Jurkat, Clone E6-1 (cell line): ENCODE measurements at regions not wholly inside any gene's neighbourhood (a gene's known extent, or its start where the extent isn't known, plus 50 kb on each side); places are given as distances from the start of the nearest gene placed in this dataset.

Experiments used
- DNase-seq: peaks from one replicate; pipeline ENCODE4 v3.0.0-alpha.2; 2011; ENCODE audit warnings: low read depth, low spot score
- H3K4me3 ChIP-seq: 2 replicates; pipeline ENCODE4 v1.5.1; 2011; ENCODE audit warnings: mild to moderate bottlenecking, low read length, control low read depth, moderate library complexity

DNA sequence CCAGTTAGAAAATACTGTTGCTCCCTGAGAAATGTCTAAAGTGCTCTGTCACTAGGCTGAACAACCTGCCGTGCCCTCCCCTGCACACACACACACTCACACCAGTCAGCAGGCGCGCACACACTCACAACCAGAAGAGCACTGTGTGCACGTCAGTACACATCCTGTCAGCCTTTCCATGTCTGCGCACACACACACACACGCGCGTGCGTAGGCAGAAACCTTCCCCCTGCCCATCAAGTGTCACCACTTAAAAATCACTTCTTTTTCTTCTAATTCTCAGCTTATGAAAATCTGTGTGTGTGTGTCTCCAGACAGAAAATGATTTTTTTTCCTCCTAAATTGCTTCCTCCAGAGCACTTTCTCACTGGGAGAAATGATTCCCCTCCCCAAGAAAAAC, 100.3 kb downstream of the EDN3 start:
- no peak for DNase-seq
- H3K4me3 ChIP-seq, result no peak overlapping the region

DNA sequence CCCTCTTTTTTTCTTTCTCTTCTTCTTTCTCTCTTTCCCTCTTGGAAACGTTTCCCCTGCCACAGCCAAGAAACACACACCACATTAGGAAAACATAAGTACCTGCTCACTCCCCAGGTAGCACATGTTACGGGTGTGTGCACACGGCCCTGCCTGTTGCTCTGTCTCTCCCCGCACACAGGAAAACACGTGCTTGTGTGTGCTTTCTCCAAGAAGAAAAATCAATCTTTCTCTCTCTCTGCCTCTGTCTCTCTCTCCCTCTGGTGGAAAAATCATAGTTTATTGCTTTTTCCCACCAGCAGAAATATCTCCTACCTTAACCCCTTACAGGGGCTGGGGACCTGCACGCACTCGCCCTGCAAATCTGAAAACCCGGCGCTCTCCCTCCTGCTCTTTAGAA, 102.3 kb downstream of the EDN3 start:
- DNase-seq, result no peak
- no peak overlapping the region for H3K4me3 ChIP-seq

DNA sequence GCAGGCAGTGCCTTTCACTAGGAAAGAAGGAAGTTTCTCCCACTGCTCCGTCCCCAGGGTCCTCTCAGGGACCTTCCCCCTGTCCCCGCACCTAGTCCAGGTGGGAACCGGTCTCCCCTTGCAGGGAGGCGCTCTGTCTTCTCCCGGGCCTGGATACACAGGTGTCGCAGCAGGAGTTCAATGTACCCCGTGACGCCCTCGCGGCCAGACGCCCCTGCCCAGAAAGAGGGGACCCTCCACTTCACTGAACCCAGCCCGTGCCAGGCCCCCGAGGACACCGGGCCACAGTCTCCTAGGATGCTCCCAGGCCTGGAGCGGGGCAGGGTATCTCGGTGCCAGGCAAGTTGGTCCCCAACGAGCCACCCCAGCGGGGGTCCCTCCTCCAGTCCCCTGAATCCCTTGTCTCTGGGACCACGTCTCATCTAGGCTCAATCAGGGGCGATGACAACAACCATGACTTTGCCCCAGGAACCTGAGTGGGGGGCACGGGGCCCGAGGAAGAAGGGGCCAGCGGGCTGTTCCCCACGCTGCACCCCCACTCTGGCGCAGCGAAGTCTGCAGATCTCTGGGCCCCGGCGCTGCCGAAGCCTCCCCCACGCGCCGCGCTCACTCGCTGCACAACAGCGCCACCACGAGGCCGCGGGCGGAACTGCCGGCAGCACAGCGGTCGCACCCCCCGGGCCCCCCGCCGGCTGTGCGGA, 103.0 kb downstream of the EDN3 start:
- DNase-seq, result no peak

DNA sequence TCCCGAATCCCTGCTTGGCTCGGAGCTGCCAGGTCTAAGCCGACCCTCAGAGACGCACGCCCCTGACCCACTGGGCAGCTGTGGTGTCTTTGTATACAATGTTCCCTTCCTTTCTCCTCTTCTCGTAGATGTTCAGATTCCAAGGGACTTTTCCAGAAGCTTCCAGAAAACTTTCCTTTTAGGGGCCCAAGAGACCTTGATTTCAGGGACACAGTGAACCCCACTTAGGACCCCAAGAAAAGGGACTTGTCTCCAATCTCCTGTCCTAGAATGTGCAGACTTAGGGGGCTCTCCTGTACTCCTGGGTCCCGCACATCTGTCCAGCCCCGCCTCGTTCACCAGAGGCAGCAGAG, 103.5 kb downstream of the EDN3 start:
- H3K4me3 ChIP-seq, result no peak overlapping the region

More for the DNA sequence above, 103.0 kb downstream of the EDN3 start:
- H3K4me3 ChIP-seq, result no peak overlapping the region

DNA sequence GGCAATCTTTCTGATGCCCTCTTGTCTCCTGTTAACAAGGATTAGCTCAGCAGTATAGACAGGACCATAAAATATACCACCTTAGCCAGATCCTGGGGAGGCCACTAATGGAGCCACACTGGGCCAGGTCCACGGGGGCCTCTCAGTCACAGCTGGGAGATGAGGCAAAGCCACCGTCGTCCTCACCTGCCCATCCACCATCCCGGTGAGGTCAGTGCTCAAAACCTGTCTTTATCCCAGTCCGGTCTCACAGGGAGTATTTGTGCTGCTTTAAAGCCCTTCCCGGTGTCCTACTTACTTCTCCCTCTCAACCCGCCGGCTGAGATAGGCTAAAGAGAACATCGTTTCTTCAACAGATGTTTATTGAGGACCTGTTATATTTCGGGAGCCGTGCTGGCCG, 104.3 kb downstream of the EDN3 start:
- no peak overlapping the region for H3K4me3 ChIP-seq
- DNase-seq, result no peak

More for the DNA sequence above, 103.5 kb downstream of the EDN3 start:
- DNase-seq, result no peak

DNA sequence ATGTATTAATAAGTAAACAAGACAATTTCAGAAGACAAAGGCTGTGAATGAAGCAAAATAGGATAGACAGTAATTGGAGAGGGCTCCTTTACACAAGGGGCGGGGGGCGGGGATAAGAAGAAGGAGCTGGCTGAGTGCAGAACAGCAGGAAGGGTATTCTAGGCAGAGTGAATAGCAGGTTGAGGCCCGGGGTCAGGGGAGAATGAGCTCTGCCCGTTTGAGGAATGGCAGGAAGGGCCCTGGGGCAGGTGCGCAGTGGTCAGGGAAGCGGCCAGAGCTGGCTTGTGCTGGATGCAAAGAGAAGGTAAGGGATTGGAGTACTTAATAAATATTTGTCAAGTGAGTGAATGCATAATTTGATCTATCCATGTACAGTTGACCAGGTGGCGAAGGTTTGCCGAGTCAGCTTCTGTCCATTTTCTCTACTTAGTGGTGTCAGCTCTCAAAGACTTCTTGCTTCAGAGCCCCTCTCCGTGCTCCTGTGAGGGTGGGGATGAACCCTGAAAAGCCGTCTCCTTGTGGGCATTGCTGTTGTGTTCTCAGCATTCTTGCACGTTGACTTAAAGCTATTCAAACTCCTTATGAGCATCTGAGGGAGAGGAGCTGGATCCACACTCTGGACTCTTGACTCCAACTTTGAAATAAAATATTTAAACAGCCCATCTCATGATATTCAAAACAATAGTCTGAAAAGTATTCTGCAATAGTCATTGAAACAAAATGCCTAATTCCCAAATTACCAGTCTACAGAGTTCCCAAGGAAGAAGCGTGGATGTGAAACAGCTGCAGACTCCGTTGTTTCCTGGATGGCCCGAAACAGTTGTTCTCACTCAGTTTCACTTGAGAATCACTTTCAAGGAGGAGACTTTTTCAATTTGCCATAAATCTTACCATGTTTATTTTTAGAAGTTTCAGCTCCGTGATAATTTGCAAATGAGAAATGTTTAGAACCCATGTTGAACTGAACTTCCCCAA, 105.1 kb downstream of the EDN3 start:
- DNase-seq, result no peak
- no peak overlapping the region for H3K4me3 ChIP-seq

DNA sequence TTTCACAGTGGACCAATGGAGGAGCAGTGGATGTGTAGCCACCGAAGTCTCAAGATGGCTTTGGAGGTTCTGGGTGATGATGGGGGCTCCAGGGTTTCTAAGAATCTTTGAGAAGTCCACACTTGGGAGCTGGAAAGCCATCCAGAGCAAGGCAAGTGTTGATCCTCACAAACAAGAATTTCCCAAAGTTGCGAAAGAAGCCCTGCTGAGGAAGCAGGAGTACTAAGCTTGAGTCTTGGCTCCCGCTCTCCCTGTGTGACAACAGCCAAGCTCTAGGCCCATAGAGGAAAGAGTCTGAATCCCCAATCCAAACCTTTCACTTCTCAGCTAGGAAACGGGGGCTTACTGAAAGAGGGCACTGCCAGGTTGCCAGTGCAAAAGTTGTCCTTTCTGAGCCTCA, 106.0 kb downstream of the EDN3 start:
- H3K4me3 ChIP-seq, result no peak overlapping the region
- no peak for DNase-seq

DNA sequence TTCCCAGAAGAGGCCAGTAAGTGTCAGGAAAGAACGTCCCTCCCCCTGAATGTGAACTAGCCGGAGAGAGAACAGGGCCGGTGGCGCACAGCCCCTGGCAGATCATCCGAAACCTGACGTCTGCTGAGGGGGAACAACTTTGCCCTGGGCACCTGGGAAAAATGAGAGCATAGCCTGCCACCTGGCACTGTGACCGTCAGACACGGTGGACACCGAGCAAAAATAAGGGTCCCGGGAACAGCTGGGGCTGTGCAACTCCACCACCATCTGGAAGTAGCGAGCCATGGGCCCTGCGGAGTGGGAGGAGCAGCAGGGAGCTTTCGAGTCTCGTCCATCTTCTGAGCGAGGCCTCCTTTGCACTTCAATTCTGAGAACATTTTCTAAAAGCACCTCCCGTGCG, 110.8 kb downstream of the EDN3 start:
- H3K4me3 ChIP-seq, result no peak overlapping the region
- no peak for DNase-seq

DNA sequence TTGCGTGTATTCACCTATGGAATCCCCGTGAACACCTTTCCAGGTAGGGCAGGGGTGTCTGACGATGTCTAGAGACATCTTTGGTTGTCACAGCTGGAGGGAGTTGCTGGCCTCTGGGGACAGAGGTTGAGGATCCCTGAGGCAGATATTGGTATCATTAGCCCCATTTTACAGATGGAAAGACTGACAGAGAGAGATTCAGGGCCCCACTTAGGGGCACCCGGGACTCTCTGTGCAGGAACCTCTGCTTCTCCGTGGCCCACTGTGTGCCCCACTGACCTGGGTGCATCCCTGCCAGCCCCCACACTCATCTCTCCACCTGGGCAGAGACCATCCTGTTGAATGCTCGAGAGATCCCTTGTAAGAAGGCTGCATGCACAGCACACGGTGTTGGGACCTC, 111.2 kb downstream of the EDN3 start:
- DNase-seq, result no peak
- H3K4me3 ChIP-seq, result no peak overlapping the region

DNA sequence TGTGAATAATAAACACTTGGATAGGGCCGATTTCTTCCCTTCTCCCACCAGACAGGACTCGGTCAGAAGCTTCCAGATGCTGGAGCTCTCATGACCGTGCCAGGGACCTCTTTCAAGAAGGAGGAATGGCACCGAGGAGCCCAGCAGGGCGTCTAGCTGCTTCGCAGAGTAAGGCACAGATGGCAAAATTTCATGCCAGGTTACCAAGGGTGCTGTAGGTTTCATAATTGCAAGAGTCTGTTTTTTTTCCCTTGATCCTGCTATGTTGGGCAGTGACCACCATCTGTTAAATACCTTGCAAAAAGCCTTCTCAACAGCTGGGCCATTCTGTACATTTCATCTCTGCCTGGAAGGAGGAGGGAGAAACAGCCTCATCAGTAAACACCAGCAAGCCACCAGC, 111.8 kb downstream of the EDN3 start:
- no peak overlapping the region for H3K4me3 ChIP-seq
- no peak for DNase-seq

DNA sequence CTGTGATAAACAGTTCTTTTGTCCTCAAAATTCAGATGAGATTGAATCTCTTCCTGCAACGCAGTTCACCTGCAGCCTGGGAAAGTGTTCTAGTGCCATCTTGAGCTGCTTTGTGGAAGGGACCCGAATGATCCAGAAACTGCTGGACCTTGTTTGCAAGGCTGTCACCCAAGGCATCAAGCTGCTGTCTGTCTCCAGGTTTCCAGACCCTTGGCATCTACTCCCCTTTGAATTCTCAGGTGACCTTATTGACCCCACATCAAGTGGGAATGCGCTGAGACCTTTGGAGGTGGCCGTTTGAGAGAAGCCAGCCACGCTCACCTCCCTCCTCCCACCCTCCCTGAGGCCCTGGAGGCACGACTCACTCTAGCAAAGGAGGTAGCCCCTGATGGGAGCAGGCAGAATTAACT, 112.5 kb downstream of the EDN3 start:
- no peak overlapping the region for H3K4me3 ChIP-seq
- DNase-seq, result no peak

DNA sequence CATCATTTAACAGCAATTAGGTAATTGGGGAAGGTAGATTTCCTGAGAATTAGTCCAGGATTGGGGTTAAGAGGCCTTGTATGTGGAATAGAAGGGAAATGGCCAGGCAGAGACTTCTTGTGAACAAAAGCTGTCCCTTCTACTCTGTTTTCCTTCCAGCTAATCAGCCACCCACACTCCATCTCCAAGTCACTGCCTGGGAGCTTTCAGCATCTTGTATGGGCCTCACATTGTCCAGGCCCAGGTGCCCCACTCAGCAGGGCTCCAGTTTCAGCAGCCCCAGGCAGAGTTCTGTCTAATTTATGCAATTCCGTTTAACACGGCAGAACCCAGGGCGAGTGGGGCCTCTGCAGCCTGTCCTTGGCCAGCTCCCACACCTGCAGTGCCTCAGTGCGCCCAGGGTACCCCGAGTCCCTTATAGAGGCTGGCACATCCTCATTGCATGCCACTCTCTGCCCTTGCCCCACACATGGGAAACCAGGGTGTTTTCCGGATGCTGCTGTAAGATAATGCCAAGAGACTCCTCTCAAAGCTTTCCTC, 113.0 kb downstream of the EDN3 start:
- no peak overlapping the region for H3K4me3 ChIP-seq
- DNase-seq, result no peak

DNA sequence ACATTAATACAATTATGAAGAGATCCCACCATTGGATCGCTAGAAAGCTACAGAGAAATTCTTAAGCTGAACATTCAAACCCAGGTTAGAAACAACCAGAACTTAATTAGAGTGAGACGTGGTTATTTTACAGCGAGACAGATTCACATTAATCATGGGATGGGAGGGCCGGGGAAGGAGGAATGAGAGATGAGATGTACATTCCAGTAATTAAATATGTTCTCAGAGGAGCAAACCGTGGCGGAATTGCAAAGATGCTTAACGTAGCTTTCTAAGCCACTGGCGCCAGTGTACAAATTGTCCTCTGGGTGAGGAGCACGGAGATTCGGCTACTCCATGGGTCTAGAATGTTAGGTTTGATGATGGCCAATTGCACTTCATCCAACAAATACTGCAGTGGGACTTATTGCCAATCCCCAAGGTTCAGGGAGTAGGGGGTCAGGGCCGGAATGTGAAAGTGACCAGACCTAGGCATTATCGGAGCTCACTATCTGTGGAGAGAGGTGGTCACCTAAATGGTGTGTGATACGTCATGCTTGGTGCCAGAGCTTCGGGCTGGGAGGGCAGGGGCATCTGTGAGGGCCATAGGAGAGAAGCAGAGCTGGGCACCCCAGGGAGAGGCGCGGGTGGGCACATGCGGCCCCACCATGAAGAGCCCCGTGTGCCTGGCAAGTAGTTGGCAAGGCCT, 114.7 kb downstream of the EDN3 start:
- no peak for DNase-seq
- H3K4me3 ChIP-seq, result no peak overlapping the region

DNA sequence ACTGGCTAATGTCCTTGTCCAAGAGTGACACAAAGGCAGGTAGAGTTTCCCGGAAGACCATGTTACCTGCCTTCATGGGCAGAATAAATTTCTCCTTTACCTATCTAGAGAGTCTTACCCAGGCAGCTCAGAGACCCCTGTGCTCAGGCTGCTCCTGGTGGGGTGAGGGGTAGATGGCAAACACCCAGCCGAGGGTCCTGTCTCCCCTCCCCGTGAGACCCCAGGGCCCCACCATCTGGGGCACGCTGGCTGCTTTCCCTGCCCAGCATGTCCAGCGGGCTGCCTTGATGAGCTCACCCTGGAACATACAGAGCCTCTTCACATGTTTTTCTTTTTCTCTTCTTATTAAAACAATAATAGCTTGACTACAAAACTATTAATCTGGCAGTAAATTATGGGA, 116.5 kb downstream of the EDN3 start:
- H3K4me3 ChIP-seq, result no peak overlapping the region
- no peak for DNase-seq

DNA sequence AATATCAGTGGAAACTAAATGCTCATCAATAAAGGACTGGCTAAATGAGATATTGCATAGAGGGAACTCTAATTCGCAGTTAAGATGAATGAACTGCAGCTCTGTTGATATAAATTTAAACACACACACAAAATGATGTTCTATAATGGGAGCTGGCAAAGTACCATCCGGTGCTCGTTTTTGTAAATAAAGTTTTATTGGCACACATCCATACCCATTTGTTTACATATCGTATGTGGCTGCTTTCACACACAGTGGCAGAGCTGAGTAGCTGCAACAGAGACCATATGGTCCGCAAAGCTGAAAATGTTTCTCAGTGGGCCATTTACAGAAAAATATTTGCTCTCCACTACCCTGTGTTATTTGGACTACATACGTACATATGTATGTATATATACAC, 120.7 kb downstream of the EDN3 start:
- no peak overlapping the region for H3K4me3 ChIP-seq
- no peak for DNase-seq

DNA sequence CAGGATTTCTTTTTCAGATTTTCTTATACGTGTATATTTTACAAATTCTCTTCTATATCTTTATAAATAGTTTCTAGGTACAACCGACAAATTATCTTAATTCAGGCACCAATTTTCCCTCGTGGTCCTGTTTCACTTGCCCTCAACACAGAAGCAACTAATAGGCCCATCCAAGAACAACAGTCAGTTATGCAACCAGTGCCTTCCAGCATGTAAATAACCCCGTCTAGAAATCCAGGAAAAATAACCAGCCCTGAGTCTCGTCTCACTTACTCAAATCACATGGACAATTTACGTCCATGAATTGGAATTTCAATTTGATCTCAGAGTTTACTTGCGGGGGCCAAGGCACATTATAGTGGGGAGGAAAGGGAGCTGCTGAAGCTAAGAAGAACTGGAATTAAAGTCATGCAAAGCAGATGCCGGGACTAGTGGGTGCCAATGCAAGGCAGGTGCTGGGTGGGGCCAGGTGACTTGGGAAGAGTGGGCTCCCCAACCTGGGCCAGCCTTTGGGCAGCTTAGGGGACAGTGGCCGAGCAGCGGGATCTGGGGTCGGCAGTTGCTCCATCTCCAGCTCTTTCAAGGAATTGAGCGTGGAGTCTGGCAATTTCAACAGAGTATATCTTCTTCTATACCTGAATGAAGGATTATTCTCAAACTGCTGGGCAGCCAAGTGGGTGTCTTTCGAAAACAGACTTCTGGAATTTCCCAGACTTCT, 121.7 kb downstream of the EDN3 start:
- H3K4me3 ChIP-seq, result no peak overlapping the region
- no peak for DNase-seq

DNA sequence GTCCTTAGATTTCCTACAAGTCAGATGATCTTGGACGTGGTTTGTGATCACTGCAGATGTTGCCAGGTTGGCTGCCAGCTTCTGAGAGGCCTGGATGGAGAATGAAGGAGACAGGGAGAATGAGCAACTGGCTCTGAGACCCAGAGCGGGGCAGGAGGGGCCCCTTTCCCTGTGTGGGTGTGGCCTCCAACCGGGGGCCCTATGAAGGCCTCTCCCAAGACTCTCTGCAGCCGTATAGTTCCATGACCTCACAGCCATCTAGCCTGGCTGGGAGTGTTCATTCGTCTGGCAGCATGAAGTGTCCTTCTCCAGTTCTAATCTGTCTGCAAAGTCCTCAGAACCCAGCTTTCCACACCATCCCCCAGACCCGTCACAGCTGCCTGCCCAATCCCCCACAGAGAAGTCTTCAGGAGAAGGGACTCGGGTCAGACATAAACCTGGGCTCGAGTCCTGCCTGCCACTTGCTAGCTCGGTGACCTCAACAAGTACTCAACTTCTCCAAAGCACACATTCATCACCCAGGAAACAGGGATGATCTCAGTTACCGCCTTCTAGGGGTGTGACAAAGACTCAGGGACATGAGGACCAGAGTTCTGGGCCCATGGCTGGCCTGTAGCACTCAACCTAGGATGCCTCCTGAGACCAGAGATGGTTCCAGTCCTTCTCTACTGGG, 122.6 kb downstream of the EDN3 start:
- DNase-seq, result no peak
- H3K4me3 ChIP-seq, result no peak overlapping the region

DNA sequence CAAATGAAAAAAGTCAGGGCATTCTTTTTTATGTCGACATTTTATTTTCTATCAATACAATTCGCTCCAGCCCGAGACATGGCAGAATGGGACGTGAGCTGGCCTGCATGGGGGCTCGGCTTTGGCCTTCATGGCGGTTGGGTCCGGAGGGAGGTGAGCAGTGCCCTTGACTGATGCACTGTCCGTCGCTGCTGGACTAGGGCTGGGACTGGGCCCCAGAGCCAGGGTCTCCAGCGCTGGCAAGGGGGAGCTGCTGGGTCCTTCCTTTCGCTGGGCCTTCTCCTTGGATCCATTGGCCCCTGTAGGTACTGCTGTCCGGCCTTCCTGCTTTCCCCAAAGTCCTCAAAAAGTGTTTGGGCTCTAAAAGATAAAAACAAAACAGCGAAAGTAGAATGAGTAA, 124.6 kb downstream of the EDN3 start:
- no peak for DNase-seq
- no peak overlapping the region for H3K4me3 ChIP-seq

DNA sequence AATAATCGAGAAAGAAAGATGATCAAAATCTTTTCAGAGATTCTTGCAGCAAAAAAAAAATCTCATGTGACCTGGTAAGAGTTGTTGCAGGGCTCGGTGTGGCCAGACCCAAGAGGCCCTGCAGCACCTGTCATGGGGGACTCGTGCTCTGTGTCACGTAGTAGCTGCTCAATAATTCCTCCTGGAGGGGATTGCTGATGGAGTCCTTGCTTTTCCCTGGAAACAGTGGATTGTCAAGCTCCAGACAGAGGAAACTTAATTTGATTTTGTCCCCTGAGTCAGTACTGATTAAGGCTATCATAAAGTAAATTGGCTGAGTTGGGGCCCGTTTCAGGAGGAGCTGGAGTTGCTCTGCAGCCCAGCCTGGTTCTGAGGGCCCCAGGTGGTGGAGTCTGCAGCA, 125.2 kb downstream of the EDN3 start:
- DNase-seq, result no peak
- no peak overlapping the region for H3K4me3 ChIP-seq
